GM12873 (cell line): ENCODE measurements at regions not wholly inside any gene's neighbourhood (a gene's known extent, or its start where the extent isn't known, plus 50 kb on each side); places are given as distances from the start of the nearest gene placed in this dataset.

Experiments used
- CTCF ChIP-seq: IDR thresholded peaks from 2 replicates; pipeline ENCODE4 v1.5.1; 2012; ENCODE audit warnings: low read depth, mild to moderate bottlenecking, moderate library complexity, low read length, control low read depth; ENCODE audit not compliant: insufficient read depth; ENCODE audit errors: missing control alignments

DNA sequence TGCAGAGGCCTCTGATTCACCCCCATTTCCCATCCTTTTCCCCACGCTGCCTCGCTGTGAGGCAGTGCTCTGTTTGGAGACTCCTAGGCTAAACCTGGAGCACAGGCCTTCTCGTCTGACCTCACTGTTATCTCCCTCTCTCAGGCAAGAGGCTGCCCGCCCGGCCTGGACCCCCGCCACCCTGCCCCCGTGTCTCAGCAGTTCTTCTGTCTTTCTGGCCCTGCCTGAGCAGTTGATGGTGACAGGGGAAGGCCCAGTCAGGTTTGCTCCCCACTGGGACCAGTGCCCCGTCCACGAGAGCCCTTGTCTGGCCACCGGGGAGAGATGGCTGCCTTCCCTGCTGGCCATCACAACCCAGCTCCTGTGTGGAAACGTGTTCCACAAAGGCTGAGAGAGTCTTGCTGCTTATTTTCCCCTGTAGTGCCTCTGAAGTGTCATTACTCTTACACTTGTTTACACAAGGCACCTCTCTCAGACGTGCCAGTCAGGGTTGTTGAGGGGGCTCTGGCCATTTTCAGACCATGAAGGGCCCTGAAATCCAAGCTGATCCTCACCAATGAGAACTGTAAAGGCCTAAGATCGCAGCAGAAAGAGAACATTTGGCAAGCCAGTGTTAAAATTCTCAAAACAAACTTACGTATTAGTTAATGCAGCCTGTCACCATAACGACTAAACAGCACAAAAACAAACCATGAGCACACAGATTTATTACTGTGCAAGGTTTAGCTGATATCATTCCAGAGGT lies 210.9 kb downstream of the NDUFA10 start:
- no peak for TF ChIP-seq CTCF

DNA sequence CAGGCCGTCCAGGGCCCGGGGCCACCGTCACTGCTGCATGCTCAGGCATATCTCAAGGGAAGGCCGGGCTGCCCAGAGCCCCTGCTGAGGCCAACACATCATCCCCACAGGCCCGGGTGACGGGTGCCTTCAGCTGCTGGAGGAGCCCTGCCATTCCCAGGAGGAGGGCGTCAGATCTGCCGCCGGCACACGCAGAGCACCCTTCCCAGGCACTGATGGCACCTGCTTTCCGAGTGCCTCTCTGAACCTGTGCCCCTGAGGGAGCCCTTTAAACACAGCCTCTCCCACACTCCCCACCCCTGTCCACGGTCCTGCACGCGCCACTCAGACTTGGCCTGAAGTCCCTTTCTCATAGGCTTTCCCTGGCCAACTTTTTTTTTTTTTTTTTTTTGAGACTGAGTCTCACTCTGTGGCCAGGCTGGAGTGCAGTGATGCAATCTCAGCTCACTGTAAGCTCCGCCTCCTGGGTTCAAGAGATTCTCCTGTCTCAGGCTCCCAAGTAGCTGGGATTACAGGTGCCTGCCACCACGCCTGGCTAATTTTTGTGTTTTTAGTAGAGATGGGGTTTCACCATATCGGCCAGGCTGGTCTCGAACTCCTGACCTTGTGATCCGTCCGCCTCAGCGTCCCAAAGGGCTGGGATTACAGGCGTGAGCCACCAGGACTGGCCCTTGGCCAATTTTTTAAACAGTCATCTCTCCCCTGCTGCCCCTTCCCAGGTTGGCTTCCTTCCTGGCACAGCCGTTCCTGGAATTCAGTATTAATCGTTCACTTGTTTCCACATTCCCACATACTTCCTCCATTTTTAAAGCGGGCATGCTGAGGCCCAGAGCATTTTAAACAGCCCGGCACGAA lies 211.7 kb downstream of the NDUFA10 start:
- no peak for TF ChIP-seq CTCF

DNA sequence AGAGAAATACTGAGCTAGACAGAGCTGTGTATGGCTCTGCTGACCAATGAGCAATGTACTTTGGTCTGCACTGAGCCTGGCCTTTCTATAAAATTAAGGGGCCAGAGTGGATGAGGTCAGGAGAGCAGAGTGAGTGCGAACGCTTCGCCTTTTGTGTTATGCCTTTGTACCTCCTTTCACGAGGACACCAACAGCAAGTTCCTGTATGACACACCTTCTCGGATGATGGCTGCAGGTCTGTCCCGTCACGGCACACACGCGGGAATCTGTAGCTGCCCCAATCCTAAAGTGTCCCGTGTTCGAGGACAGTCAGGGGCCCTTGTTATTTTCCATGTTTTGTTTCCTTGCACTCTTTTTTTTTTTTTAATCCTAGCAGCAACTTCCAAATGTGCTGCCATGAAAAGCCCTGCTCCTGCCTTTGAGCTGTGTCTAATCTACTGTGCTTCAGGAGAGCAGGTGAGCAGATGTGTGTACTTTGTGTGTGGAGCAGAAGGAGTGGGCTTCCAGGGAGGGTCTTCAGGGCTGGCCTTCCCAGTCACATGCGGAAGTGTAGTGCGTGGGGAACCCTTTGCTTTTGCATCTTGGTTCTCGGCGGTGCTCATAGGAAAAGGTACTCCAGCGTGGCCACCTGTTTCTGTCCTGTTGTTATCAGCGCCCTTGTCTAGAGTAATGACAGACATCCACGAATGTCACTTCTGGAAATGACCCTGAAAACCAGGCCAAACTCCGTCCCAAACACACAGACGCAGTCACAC lies 213.2 kb downstream of the NDUFA10 start:
- TF ChIP-seq CTCF, result no peak

- TF ChIP-seq CTCF, result no peak
These were observed 213.9 kb downstream of the NDUFA10 start for GRCh38 chr2:239811111-239811781.

- no peak for TF ChIP-seq CTCF
These were observed 215.8 kb downstream of the NDUFA10 start for GRCh38 chr2:239809391-239809790.

- TF ChIP-seq CTCF, result no peak
These were observed 217.6 kb downstream of the NDUFA10 start for GRCh38 chr2:239807568-239807967.
